HG03139 (cell line): ENCODE measurements at regions not wholly inside any gene's neighbourhood (a gene's known extent, or its start where the extent isn't known, plus 50 kb on each side); places are given as distances from the start of the nearest gene placed in this dataset.

ENCODE experiments used
- ATAC-seq: cut with Tn5 transposase; IDR thresholded peaks from one replicate; pipeline ENCODE4 v1.9.1; 2021; ENCODE audit not compliant: unreplicated experiment

- no peak for ATAC-seq
Measured at GRCh38 chr10:107616463-107617410, 452.2 kb upstream of the SORCS1 start.

DNA sequence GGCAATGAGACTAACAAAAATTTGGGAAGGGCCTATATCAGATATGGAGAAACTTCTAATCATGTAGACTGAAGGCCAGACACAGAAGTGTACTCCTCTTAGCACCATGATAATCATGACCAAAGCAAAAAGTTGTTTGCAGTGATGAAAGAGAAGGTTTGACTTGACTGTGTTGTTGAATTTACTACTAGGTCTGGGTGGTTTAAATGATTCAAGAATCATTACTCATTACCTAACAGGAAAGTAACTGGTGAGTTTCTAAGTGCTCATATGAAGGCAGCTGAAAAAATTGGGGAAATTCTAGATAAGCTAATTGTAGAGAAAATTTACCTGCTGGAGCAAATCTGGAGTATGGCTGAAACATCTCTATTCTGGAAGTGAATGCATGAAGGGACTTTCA lies 451.5 kb upstream of the SORCS1 start:
- no peak for ATAC-seq

GRCh38 chr10:107614939-107615685 lies 450.6 kb upstream of the SORCS1 start:
- ATAC-seq, result no peak

GRCh38 chr10:107611115-107611514 lies 446.6 kb upstream of the SORCS1 start:
- no peak for ATAC-seq

DNA sequence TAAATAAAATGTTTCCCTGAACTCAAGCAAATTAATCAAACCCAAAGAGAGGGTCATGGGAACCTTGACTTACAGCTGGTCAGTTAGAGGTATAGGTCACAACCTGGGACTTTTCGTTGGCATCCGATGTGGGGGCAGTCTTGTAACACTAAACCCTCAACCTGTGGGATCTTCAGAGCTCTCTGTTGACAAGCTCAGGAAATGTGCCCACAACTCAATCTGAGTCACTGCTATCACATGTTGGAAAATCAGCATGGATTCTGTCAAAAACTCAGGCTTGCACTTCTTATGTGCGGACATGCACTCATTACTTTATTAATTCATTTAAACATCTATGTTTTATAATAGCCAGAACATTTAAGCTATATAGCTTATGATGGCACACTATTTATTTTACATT lies 424.6 kb upstream of the SORCS1 start:
- no peak for ATAC-seq

- ATAC-seq, result no peak
Measured at GRCh38 chr10:107585630-107586029, 421.1 kb upstream of the SORCS1 start.

GRCh38 chr10:107583974-107584373 lies 419.5 kb upstream of the SORCS1 start:
- no peak for ATAC-seq

- ATAC-seq, result no peak
Measured at GRCh38 chr10:107579970-107580369, 415.5 kb upstream of the SORCS1 start.

- no peak for ATAC-seq
Measured at GRCh38 chr10:107577221-107577620, 412.7 kb upstream of the SORCS1 start.

- no peak for ATAC-seq
Measured at GRCh38 chr10:107576746-107577145, 412.2 kb upstream of the SORCS1 start.

- no peak for ATAC-seq
Measured at GRCh38 chr10:107565014-107565413, 400.5 kb upstream of the SORCS1 start.

DNA sequence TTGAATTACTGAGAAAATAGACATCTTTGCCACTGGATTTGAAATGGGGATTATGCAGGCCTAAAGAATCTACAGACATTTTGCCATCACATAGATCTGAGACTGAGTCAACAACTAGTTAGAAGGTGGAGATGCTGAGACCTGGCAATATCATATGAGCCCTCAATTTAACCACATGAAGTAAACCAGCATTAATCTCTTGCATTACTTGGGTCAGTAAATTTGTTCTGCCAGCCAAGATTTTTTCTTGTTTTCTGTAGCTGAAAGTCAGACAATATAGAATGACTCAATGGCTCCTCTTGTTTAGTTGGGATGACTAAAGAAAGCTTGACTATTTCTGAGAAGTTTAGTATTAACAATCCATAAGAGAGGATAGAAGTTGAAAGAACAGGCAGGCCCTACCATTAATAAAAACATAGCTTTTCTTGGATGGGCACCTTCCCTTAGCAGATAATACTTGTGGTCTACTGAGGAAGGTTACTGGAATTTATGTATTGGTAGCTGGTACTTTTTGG lies 396.7 kb upstream of the SORCS1 start:
- no peak for ATAC-seq

- ATAC-seq, result no peak
Measured at GRCh38 chr10:107557916-107558315, 393.4 kb upstream of the SORCS1 start.

- no peak for ATAC-seq
Measured at GRCh38 chr10:107554333-107554732, 389.8 kb upstream of the SORCS1 start.

GRCh38 chr10:107553470-107553869 lies 389.0 kb upstream of the SORCS1 start:
- no peak for ATAC-seq

DNA sequence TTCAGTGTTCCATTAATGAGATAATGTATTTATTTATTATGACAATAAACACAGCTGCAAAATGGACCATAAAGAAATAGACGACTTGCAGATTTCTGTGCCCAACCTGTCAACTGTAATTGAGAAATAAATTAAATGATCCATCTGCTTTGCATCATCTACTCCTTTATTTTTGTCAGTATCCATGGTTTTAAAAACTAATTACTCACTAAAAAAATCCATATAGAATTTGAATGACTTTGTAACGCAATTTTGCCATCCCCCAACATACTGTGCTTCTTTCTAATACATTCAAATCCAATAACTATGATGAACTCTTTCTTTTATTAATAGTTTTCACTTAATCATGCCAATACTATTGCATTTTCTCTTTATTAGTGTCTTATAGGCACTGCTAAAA lies 388.5 kb upstream of the SORCS1 start:
- ATAC-seq, result no peak

DNA sequence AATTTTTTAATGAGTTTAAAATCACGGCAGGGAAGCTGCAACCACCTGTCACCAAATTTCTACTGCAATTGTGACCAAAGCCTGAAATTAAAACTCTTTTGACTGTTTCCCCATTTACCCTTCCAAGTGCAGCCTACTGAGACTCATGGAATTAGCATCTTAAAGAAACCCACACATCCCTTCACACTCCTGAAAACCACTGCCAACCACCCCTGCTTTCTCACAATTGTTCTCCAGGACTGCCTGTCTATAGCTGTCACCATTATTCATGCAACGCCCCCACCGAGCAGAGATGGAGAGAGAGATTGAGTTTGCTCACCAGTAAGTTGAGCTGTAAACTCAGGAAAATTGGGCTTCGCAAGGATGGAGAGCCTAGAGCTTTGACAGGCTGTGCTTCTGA lies 383.8 kb upstream of the SORCS1 start:
- no peak for ATAC-seq

GRCh38 chr10:107546986-107547385 lies 382.5 kb upstream of the SORCS1 start:
- ATAC-seq, result no peak

GRCh38 chr10:107546284-107546683 lies 381.8 kb upstream of the SORCS1 start:
- ATAC-seq, result no peak

GRCh38 chr10:107545717-107546116 lies 381.2 kb upstream of the SORCS1 start:
- ATAC-seq, result no peak

- no peak for ATAC-seq
Measured at GRCh38 chr10:107544706-107545520, 380.4 kb upstream of the SORCS1 start.
